ENCODE measurements at regions not wholly inside any gene's neighbourhood (a gene's known extent, or its start where the extent isn't known, plus 50 kb on each side); places are given as distances from the start of the nearest gene placed in this dataset.

DNA sequence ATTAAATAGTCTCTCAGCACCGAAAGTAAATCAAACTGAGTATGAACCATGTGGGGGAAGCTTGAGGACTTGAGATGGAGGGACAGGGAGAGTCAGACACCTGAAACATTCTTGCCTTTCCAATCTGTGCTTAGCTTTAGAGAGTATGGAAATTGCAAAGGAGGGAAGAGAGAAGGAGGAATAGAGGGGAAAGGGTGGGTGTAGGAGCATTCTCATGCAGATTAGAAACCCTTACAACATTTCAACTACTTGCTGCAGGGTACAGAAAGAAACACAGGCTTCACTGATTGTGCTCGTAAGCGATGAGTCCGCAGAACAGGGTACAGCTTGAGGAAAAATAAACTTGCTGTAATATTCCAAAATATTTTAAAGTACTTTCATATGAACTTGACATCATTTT is 73.8 kb downstream of the NIBAN1 start:
- POLR2A ChIA-PET (ENCODE audit: partially characterized antibody) = interaction anchor here (0.8 to 1.5 kb wide), 4 partner anchors 12 to 147 kb away, joined by 3 to 4 read pairs (median 3); no protein-coding TSS in a partner anchor
- H3K4me2 ChIP-seq (ENCODE audit: insufficient read depth in 1 of 2, low read depth in 2 of 2, low read length in 2 of 2) = peak overlapping the region; percentile 49 to 61; a peak in 3 of 4 replicates

More for the DNA sequence above, 73.8 kb downstream of the NIBAN1 start:
- 57% methylated on average over 4 of the region's 4 CpGs; no CpG with 5 or more reads in 1 of the 2 experiments for WGBS, 2 experiments (ENCODE audit: extremely low coverage in 1 of 2, insufficient coverage in 1 of 2, insufficient read length in 1 of 2, insufficient replicate concordance in 2 of 2, low coverage in 1 of 2, low lambda C conversion rate in 2 of 2, missing lambda C conversion rate in 1 of 2)
- no peak overlapping the region for H2BK15ac ChIP-seq (ENCODE audit: low read length)
- no peak for FAIRE-seq
- H4K8ac ChIP-seq (ENCODE audit: extremely low read depth, insufficient read depth, low read length) = no peak overlapping the region
- H3K4me3 ChIP-seq (ENCODE audit: extremely low read depth in 1 of 4, insufficient read depth in 2 of 4, low read depth in 3 of 4, low read length in 4 of 4) = peak overlapping the region in 1 of 4 experiments; percentile 30; a peak in 2 of 8 replicates
- H3K27me3 ChIP-seq (replicated peaks in 1 of 4; ENCODE audit: control insufficient read depth in 3 of 4, extremely low read depth in 1 of 4, insufficient read depth in 3 of 4, low read length in 3 of 4) = no peaks in the 10 kb centered on the region
- no peak overlapping the region for H3K4ac ChIP-seq (replicated peaks; ENCODE audit: insufficient read length, low read depth, low read length)
- no peaks in the 10 kb centered on the region; the same call in 1 of the 2 replicates for H3K23me2 ChIP-seq (ENCODE audit: low read depth, low read length)
- no peak overlapping the region for H2BK12ac ChIP-seq (ENCODE audit: low read depth, low read length)
- no peak overlapping the region for H3K56ac ChIP-seq (replicated peaks; ENCODE audit: insufficient read length, low read depth, low read length)
- H2AK5ac ChIP-seq (ENCODE audit: low read depth, low read length) = no peak overlapping the region
- H2BK5ac ChIP-seq (ENCODE audit: low read depth, low read length) = no peak overlapping the region
- no peak overlapping the region for H2AFZ ChIP-seq (ENCODE audit: low read length)
- H4K91ac ChIP-seq (replicated peaks; ENCODE audit: insufficient read length, low read length) = no peak overlapping the region
- no peak overlapping the region for H3K23ac ChIP-seq (ENCODE audit: insufficient read length)
- no peak overlapping the region for H2BK120ac ChIP-seq (replicated peaks; ENCODE audit: low read depth, low read length)
- H3K14ac ChIP-seq (ENCODE audit: insufficient read length) = no peak overlapping the region
- no peaks in the 10 kb centered on the region for H4K20me1 ChIP-seq (replicated peaks in 1 of 2; ENCODE audit: control insufficient read depth in 1 of 2, insufficient read depth in 2 of 2, low read length in 2 of 2)
- H3K18ac ChIP-seq (ENCODE audit: extremely low read depth, low read length) = no peak overlapping the region
- H4K5ac ChIP-seq (ENCODE audit: insufficient read length, low read depth, low read length) = peak overlapping the region; percentile 34
- H3K4me1 ChIP-seq (replicated peaks in 1 of 4; ENCODE audit: control insufficient read depth in 3 of 4, insufficient read depth in 4 of 4, low read length in 3 of 4) = peaks cover 0 to 5% (median 2%) of the 10 kb centered on the region in 4 experiments; a peak in 2 of 7 replicates
- H3K79me2 ChIP-seq (ENCODE audit: control insufficient read depth in 1 of 2, insufficient read depth in 2 of 2, low read length in 2 of 2) = no peaks in the 10 kb centered on the region
- H2BK20ac ChIP-seq (ENCODE audit: low read length) = no peak overlapping the region
- no peaks in the 10 kb centered on the region; a peak in 1 of 8 replicates for H3K36me3 ChIP-seq (ENCODE audit: control insufficient read depth in 2 of 4, insufficient read depth in 4 of 4, low read length in 3 of 4)
- H3K27ac ChIP-seq (ENCODE audit: low read depth, low read length) = no peak overlapping the region; the same call in 1 of the 2 replicates
- no peak overlapping the region for H3K9ac ChIP-seq (replicated peaks in 1 of 4; ENCODE audit: extremely low read depth in 1 of 4, low read depth in 3 of 4, low read length in 3 of 4)
- CTCF ChIA-PET (ENCODE audit: partially characterized antibody) = interaction anchor here (1.4 kb wide), 1 partner anchor 95 kb away, joined by 3 read pairs; no protein-coding TSS in a partner anchor
- H3K79me1 ChIP-seq (ENCODE audit: low read depth, low read length) = no peaks in the 10 kb centered on the region
- H3K9me3 ChIP-seq (ENCODE audit: insufficient read depth in 2 of 2, low read depth in 1 of 2, low read length in 1 of 2) = no peaks in the 10 kb centered on the region
- DNase-seq (ENCODE audit: low read depth in 1 of 2, low spot score in 2 of 2) = peak in 1 of 2 experiments; percentile 2
